Activated T-cell treated with anti-CD3 and anti-CD28 coated beads for 4 hours (primary cell): ENCODE measurements at regions not wholly inside any gene's neighbourhood (a gene's known extent, or its start where the extent isn't known, plus 50 kb on each side); places are given as distances from the start of the nearest gene placed in this dataset.
"Not testable (repeated sequence)": the region's sequence is repeated elsewhere in the genome, so short reads cannot be mapped to it uniquely, and the experiment has no call there.

Experiments
- DNase-seq: peaks from one replicate; pipeline ENCODE4 v3.0.0-alpha.2; 2020

DNA sequence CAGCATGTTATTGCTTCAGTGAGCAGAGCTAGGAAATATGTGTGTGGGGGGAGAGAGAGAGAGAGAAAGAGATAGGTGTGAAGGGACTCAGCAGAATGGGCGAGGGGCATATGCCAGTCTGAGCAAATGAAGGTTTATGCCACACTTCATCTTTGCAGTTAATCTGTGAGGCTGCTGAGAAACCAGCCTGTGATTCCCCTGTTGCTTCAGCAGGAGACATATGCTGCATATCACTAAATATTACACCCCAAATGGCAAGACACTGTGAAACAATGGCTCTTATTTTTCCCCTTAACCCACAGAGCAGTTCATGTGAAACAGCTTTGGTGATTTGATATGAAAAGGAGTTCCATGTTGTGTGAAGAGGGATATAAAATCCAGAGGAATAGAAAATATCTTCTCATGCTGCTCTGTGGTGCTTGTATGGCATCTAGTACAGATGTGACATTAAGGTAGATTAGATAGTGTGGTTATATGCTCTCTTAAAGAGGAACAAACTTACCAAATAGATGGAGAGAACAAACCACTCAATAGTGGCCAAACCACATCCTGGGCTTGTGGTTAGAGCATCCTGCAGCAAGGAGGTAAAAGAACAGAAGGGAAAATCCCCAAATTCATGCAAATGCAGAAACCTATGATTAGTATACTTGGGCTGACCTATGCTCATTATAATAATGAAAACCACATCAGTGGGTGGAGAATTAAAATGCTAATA is 864.2 kb downstream of the FAM181B start:
- peak; percentile 53 for DNase-seq

DNA sequence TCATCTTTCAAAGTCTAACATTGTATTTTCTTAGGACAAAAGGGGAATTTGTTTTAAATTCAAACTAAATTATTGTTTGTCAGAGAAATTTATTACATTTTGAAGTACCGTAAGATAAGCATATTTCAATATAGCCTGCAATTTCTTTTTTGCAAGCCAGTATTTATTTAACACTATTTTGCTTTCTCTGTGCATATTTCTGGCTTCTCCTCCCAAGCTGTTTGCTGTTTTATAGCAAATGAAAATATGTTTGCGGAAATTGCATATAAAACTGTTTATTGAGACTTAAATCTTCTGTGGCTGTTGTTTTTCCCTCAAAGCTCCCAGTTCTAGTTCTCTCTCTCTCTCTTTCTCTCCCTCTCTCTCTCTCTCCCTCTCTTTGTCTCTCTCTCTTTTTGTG is 866.8 kb downstream of the FAM181B start:
- DNase-seq = no peak

DNA sequence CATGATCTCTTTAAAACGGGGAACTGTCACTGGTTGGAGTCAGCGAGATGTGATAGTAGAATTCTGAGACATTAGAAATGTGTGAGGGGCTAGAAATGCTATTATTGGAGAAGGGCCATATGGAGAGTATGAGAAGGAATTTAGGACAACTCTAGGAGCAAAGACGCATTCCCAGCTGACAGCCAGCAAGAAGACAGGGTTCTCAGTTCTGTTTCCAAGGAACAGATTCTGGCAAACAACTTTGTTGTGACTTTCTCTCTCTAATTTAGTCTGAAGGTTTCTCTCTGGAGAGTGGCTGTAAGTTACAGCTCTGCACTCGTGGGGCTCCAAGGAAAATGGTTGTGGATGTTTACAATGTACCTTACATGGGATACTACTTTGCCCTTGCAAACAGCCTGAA is 876.3 kb downstream of the FAM181B start:
- DNase-seq = no peak

DNA sequence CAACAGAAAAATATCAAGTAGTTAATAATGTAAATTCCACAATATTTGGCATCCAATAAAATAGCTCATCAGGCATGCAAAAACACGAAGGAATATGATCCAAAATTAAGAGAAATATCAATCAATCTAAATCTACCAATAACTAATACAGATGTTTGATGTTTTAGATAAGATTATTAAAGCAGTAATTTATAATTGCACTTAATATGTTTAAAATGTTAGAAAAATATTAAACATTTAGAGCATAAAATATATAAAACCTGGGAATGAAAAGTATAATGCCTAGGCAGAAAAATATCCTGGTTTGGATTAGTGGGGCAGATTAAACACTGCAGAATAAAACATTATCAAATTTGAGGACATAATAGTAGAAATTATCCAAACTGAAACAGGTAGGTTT is 879.9 kb downstream of the FAM181B start:
- DNase-seq = no peak

DNA sequence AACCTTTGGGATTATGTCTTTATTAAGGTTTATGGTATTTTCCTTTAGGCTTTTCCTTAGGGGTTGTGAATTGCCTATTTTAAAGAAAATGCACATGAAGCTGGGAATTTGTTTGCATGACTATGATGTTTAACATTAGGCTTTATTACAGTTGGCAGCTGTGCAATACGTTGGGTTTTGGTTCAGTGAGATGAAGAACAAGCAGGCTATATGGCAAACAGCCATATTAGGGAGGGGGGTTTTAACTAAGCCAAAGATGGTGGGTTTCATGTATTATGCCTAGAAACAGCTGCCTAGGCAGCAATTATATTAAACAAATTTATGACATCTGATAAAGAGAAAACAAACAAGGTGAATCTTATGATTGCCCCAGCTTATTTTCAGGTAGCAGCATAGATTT is 880.8 kb downstream of the FAM181B start:
- DNase-seq = no peak

DNA sequence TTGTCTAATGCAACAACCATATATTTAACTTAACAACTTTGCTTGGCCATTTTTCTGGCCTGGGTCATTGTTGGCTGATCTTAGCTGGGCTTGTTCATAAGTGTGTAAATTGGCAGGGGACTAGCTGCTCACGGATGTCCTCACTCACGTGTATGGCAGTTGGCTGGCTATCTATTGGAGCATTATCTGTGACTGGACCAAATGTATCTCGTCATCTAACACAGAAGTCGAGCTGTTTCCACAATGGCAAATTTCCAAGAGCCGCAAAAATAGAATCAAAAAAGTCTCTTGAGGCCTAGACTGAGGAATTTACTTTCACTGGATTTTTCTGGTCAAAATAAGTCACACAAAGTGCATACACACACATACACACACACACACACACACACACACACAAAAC is 893.3 kb downstream of the FAM181B start:
- DNase-seq = no peak

DNA sequence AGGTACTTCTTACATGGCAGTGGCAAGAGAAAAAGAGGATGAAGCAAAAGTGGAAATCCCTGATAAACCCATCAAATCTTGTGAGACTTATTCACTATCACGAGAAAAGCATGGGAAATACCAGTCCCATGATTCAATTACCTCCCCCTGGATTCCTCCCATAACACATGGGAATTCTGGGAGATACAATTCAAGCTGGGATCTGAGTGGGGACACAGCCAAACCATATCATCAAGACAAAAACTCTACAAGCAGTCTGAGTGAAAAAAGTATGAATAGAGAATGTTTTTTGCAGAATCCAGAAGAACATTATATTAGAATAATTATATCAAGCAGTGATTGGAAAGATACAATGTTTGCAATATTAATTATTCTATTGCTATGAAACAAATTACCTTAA is 893.7 kb downstream of the FAM181B start:
- no peak for DNase-seq

DNA sequence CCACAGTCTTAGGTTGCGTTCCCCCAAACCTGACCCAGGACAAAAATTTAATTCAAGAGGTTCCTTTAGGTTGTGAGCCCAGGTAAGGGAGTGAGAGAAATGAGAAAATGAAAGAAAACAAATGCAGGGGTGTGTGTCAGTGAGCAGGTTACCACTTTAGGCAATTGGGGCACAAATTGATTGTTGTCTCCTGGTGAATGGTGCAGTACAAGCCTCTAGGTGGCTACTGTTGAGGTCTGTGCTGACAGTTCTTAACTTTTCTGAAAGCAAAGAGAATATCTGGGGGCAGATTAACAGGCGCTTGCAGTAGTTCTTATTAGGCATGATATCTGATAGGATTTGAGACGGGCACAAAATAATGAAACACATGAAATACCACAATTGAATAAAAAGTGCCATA is 894.6 kb downstream of the FAM181B start:
- no peak for DNase-seq

DNA sequence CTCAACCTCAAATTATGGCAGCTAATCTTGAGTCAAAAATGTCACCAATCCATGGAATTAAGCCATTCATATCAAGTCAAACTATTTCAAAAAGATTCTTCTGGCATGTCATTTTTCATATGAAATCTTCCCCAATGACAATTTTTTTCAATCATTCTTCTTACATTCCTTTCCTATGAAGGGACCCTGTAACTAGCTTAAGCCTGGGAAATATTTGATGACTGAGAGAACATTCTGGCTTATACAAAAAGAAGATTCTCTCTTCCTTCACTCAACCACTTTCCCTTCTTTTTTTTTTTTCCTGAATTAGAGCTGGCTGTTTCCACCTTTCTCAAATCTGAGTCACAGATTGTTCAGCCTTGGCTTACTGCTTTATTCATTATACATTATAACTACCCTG is 903.7 kb downstream of the FAM181B start:
- DNase-seq = no peak

DNA sequence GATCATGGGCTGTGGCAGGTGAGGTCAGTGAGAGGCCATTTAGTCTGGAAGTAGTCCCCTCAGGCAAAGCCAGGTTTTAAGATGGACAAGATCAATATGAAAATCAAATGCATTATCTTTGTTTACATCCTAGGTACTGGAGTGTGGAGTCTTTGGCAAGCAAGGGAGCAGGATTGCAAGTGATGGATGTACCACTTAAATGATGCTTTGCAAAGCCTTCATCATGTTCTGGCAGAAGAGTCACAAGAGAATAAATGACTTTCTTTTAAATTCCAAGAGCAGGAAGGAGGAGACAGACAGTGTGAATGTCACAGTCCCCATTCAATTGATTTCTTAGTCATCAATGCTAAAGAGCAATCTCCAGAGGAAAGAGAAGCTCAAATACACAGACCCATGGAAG is 908.3 kb downstream of the FAM181B start:
- no peak for DNase-seq

DNA sequence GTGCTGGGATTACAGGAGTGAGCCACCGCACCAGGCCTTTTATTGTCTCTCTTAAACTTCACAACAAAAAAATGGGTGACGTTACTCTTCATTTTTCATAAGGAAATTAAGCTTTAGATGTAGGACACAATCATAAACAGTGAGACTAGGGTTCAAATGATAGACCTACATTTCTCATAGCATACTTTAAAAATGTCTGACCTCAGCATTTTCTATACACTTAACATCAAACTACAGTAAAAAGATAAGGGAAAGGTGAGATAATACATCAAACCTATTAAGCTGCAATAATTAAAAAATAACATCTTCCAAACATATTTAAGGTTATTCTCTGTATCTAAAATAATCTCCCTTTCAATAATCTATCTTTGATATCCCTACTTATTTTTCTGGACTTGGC is 914.2 kb downstream of the FAM181B start:
- no peak for DNase-seq

DNA sequence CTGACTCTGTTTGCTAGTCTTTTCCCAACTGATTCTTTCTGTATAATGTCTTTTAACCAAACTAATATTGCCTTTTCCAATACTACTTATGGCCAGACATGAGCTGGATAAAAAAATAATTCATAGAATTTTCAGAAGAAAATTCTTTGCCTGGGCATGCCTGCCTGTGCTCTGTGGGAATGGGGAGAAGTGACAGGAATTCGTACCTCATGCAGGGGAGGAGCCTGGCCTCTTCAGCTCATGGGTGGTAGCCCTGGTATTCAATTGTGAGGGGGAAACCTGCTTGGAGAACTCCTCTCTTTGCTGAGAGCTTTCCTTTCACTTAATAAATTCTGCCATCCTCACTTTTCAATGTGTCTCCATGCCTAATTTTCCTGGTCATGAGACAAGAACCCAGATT is 928.8 kb downstream of the FAM181B start:
- DNase-seq = no peak

DNA sequence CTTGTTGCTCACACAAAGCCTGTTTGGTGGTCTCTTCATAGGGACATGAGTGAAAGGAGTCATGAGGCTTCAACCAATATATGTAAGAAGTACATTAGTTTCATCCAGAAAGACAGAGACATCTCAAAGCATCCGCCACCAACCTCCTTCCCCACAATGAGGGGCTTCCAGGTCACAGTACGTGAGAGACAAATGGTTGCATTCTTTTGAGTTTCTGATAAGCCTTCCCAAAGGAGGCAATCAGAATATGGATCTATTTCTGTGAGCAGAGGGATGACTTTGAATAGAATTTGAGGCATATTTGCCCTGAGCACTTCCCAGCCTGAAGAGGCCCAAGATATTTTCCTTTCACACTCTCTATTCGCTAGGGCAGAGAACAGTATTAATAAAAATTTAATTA is 931.1 kb downstream of the FAM181B start:
- no peak for DNase-seq

DNA sequence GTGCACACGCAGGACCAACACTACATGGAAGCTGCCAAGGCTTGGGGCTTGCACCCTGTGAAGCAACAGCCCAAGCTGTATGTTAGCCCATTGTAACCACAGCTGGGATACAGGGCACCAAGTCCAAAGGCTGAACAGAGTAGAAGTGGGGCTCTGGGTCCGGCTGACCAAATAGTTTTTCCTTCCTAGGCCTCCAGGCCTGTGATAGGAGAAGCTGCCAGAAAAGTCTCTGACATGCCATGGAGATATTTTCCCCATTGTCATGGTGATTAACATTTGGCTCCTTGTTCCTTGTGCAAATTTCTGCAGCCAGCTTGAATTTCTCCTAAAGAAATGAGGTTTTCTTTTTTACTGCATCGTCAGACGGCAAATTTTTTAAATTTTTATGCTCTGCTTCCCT is 941.2 kb downstream of the FAM181B start:
- DNase-seq = no peak

DNA sequence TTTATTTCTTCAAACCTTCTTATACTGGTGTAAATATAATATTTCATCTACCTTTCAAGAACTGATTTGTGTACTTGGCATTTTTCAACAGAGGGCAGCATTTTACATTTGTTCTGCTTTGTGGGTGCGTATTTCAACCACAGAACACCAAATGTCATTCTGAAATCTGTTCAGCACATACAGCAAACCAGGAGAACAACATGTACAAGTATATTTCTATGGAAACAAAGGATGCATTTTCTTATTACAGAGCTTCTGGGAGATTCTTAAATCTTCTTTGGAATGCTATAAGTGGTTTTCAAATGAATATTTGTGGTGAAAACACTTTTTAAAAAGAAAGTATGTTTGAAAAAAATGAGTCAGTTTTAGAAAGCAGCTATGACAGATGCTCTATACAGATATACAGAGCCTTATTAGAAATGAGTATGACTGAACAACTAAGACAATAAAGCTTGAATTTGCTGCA is 946.0 kb downstream of the FAM181B start:
- DNase-seq = no peak

DNA sequence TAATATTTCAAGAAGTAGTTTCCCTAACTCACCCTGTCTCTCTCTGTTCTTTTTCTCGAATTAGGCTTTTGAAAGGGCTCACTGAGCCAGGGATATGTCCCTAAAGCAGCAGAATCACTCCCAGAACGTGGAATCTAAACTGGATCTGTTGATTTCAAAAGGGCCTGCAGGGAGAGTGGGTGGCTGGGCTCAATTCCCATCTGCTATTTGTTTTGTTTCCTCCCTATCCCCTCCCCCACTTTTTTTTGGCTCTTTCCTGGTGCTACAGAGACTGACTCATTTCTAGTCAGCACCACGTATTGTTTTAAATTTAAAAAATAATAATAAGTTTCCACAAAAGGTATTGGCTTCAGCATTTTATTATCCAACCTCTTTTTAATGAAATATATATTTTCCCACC is 961.5 kb downstream of the FAM181B start:
- DNase-seq = no peak

DNA sequence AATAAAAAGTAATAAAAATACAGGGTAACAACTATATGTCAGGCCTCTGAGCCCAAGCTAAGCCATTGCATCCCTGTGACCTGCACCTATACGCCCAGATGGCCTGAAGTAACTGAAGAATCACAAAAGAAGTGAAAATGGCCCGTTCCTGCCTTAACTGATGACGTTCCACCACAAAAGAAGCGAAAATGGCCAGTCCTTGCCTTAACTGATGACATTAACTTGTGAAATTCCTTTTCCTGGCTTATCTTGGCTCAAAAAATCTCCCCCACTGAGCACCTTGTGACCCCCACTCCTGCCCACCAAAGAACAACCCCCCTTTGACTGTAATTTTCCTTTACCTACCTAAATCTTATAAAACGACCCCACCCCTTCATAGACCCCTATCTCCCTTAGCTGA is 963.8 kb downstream of the FAM181B start:
- DNase-seq = not testable (repeated sequence)

DNA sequence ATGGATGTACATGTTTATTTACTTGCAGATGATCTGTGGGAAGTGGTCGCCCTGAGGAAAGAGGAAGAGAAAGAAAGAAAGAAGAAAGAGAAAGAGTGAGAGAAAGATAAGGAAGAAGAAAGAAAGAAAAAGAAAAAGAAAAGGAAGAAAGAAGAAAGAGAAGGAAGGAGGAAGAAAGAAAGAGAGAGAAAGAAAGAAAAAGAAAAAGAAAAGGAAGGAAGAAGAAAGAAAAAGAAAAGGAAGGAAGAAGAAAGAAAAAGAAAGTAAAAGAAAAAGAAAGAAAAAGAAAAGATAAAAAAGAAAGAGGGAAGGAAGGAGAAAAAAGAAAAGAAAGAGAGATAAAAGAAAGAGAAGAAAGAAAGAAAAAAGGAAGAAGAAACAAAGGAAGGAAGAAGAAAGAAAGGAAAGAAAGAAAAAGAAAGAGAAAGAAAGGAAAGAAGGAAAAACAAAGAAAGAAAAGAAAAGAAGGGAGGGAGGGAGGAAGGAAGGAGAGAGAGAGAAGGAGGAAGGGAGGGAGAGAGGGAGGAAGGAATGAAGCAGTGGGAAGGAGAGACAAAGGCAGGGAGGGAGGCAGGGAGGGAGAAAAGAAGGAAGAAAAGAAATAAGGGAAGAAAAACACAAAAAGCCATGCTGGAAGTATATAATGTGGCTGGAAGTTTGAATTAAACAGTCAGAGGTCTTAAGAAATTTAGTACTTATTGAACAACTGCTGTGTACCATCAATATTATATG is 976.6 kb downstream of the FAM181B start:
- no peak for DNase-seq

DNA sequence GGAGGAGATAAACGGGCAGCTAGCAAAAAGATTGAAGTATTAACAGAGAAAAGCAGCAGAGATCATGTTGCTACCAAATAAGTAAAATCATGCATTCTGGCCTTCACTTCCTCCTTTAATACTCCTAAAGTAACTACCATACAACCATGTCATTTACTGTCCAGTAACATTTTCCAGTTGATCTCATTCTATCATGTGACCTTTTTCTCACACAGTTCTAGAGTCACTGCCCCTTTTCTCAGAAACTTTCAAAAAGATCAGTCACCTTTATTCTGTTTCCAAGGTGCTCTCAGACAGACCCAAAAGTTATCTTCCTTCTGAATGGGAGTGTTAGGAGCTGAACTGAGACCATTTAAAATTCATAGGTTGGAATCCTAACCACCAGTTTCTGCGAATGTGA is 984.4 kb downstream of the FAM181B start:
- DNase-seq = no peak

DNA sequence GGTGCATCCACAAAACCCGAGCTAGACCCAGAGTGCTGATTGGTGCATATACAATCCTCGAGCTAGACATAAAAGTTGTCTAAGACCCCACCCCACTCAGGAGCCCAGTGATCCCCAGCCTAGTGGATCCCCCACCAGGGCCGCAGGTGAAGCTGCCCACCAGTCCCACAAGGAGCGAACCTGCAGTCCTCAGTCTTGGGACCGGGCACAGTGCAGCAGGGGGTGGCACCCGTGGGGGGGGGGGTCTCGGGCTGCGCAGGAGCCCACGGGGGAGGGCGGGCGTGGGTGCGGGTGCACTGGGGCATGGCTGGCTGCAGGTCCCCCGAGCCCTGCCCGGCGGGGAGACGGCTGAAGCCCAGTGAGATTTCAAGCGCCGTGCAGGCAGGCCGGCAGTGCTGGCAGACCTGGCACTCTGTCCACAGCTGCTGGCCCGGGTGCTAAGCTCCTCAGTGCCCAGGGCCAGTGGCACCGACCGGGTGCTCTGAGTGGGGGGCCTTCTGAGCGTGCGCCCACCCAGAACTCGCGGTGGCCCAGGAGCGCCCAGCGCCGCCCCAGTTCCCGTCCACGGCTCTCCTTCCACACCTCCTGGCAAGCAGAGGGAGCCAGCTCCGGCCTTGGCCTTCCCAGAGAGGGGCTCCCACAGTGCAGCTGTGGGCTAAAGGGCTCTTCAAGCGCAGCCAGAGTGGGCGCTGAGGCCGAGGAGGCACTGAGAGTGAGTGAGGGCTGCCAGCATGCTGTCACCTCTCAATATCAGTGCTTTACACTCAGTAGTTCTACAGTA is 989.1 kb downstream of the FAM181B start:
- DNase-seq = no peak

DNA sequence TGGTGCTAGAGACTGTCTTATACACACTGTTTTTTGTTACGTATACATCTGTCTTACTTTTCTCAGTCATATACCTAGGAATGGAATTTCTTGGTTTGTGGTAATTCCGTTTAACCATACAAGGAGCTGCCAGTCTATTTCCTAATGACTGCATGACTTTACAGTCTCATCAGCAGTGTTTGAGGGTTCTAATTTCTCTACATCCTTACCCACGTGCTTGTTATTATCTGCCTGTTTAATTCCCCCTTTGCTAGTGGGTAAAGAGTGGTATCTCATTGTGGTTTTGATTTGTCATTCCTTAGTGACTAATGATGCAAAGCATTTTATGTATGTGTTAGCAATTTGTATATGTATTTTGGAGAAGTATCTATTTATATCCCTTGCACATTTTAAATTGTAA is 1008.0 kb downstream of the FAM181B start:
- DNase-seq = no peak

DNA sequence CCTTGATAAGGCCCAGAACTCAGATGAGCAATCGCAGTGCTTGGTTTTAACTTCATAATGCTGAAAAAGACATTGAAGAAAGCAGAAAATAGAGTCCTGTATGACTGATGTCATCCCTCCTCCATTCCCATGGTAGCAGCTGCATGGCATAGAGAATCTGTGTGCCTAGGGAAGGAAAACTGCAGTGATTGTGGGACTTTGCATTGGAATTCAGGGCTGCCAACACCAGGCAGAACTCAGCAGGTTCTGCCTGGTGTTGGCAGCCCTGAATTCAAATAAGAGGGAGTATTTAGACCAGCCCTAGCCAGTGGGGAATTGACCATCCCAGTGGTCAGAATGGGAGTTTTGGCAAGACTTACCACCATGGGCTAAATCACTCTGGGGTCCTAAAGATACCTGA is 1016.0 kb downstream of the FAM181B start:
- DNase-seq = no peak

DNA sequence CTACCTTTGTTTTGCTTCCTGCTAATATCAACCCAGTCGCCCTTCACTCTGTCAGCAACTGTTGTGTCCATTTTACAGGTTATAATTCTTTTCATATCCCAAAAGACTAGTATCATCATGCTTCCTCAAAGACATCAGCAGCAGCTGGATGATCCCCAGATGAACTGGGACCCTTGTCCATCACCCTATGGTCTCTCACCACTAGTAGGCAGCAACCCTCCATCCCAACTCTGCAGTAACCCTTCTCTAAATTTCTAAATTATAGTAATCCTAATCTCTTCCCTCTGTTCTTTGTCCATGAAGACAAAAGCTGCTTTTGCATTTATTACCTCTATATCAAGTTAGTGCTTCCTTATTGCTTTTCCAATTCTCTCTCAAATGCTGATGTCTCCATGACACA is 1025.8 kb downstream of the FAM181B start:
- no peak for DNase-seq

DNA sequence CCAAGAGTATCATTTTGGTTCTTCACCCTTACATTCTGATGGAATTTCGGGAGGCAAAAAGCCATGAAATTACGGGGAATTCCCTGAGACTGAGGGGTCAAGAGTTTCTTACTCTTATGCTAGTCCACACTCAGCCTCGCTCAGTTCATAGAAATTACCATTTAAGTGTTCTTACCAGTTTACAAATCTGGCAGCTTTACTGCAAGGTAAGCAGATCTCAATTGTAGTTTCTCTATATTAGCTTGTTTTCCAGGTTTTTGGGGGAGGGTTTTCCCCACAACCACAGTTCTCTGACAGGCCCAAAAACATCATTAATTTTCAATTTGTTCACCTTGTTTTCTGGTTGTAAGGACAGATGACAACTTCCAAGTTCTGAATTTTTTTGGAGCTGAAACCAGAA is 1028.4 kb downstream of the FAM181B start:
- no peak for DNase-seq
